Lung (tissue), 11 donors: ENCODE measurements at regions not wholly inside any gene's neighbourhood (a gene's known extent, or its start where the extent isn't known, plus 50 kb on each side); places are given as distances from the start of the nearest gene placed in this dataset.

ENCODE experiments used
- ATAC-seq: fragments of 200-7000 bp; cut with Tn5 transposase; one replicate; pipeline ENCODE4 v1.9.1; 2020; ENCODE audit warnings: moderate number of reproducible peaks; ENCODE audit not compliant: insufficient read depth, low FRiP score
- DNase-seq, 3 donors: peaks; one replicate each; pipeline ENCODE4 v3.0.0-alpha.2; 2013 to 2017
- H3K27ac ChIP-seq, 2 donors: one replicate each; pipeline ENCODE4 v1.5.1; 2013; ENCODE audit warnings: mild to moderate bottlenecking in 2 of 2, moderate library complexity in 2 of 2, control low read depth in 1 of 2, inconsistent platforms in 1 of 2, low read depth in 1 of 2, low read length in 1 of 2
- H3K27me3 ChIP-seq, 3 donors: one replicate each; pipeline ENCODE4 v1.5.1; 2013; ENCODE audit warnings: low read length in 2 of 3; ENCODE audit not compliant: control insufficient read depth in 3 of 3, insufficient read depth in 3 of 3
- H3K36me3 ChIP-seq, 4 donors: one replicate each; pipeline ENCODE4 v1.5.1; 2013; ENCODE audit warnings: low read length in 4 of 4, mild to moderate bottlenecking in 1 of 4, moderate library complexity in 1 of 4; ENCODE audit not compliant: control insufficient read depth in 4 of 4, insufficient read depth in 4 of 4
- H3K4me1 ChIP-seq, 5 donors: one replicate each; pipeline ENCODE4 v1.5.1; 2013; ENCODE audit warnings: low read length in 5 of 5, mild to moderate bottlenecking in 2 of 5, moderate library complexity in 1 of 5; ENCODE audit not compliant: control insufficient read depth in 5 of 5, insufficient read depth in 5 of 5
- H3K4me3 ChIP-seq: one replicate; pipeline ENCODE4 v1.5.1; 2013; ENCODE audit warnings: mild to moderate bottlenecking, control low read depth, moderate library complexity
- H3K9ac ChIP-seq, 2 donors: one replicate each; pipeline ENCODE4 v1.5.1; 2013; ENCODE audit warnings: low read length in 2 of 2, control low read depth in 1 of 2; ENCODE audit not compliant: insufficient read depth in 1 of 2
- H3K9me3 ChIP-seq, 4 donors: one replicate each; pipeline ENCODE4 v1.5.1; 2013; ENCODE audit warnings: low read length in 3 of 4, mild to moderate bottlenecking in 1 of 4, moderate library complexity in 1 of 4; ENCODE audit not compliant: control insufficient read depth in 4 of 4, insufficient read depth in 3 of 4
- WGBS, 2 donors: extraction: QIAGEN DNeasy Blood & Tissue Kit; methylation state at CpG; one replicate each; pipeline ENCODE4 v1.1.7; 2013; 5-methylcytosine and 5-hydroxymethylcytosine counted together
- TF ChIP-seq, protein P1 (sequence below): IDR thresholded peaks from 2 replicates; pipeline ENCODE4 v1.5.1; 2012; ENCODE audit warnings: mild to moderate bottlenecking; ENCODE audit errors: control extremely low read depth, extremely low read depth
- donor health status: control.
- donor health status: control.
- donor health status: Bipolar disorder and iron deficiency.
- donor health status: healthy.
- donor health status: DM: yes; HTN: yes; CAD: no.

DNA sequence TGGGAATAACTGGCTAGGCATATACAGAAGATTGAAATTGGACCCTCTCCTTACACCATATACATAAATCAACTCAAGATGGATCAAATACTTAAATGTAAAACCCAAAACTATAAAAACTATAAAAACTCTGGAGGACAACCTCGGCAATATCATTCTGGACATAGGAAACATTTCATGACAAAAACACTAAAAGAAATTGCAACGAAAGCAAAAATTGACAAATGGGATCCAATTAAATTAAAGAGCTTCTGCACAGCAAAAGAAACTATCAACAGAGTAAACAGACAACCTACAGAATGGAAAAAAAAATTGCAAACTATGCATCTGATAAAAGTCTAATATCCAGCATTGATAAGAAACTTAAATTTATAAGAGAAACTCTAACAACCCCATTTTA is 503.7 kb upstream of the C16orf82 start:
- Histone ChIP-seq H3K4me3 (no peak overlapping the region), H3K9me3 (no peaks in the 10 kb centered on the region), H3K27ac (no peak overlapping the region), H3K27me3 (no peaks in the 10 kb centered on the region), H3K36me3 (no peaks in the 10 kb centered on the region), H3K4me1 (no peaks in the 10 kb centered on the region), H3K9ac (no peak overlapping the region)
- 85 to 95% methylated on average over 2 of the region's 2 CpGs for WGBS, 2 donors
- ATAC-seq (no peak), DNase-seq (no peak)
- TF ChIP-seq, protein P1, sequence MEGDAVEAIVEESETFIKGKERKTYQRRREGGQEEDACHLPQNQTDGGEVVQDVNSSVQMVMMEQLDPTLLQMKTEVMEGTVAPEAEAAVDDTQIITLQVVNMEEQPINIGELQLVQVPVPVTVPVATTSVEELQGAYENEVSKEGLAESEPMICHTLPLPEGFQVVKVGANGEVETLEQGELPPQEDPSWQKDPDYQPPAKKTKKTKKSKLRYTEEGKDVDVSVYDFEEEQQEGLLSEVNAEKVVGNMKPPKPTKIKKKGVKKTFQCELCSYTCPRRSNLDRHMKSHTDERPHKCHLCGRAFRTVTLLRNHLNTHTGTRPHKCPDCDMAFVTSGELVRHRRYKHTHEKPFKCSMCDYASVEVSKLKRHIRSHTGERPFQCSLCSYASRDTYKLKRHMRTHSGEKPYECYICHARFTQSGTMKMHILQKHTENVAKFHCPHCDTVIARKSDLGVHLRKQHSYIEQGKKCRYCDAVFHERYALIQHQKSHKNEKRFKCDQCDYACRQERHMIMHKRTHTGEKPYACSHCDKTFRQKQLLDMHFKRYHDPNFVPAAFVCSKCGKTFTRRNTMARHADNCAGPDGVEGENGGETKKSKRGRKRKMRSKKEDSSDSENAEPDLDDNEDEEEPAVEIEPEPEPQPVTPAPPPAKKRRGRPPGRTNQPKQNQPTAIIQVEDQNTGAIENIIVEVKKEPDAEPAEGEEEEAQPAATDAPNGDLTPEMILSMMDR: no peak

DNA sequence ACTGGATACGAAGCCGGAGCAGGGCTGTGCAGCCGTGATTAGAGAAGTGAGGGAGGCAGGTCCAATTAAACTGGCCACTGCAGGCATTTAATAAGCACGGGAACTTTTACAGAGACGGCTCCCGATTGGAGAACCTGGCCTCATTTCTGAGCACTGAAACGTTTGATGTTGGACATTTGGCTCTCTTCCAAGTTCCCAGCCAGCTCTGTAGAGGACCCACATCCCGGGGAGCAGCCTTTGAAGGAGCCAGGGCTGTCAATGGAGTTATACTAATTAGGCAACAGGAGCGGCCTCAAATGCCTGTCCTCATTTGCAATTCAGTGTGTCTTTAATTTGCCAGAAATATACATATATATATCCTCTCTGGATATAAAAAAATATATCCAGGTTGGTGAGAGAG is 499.4 kb upstream of the C16orf82 start:
- no peaks in the 10 kb centered on the region for H3K36me3 ChIP-seq
- H3K4me1 ChIP-seq: no peaks in the 10 kb centered on the region
- H3K9me3 ChIP-seq: no peaks in the 10 kb centered on the region
- no peak overlapping the region for H3K27ac ChIP-seq
- DNase-seq (peak in 1 of 3 donors; percentile 0), ATAC-seq (no peak)
- WGBS, 2 donors: 53 to 68% methylated on average over 9 of the region's 9 CpGs
- no peak overlapping the region for H3K9ac ChIP-seq
- H3K4me3 ChIP-seq: no peak overlapping the region
- peaks cover 0 to 3% (median 0%) of the 10 kb centered on the region in 3 donors for H3K27me3 ChIP-seq
- TF ChIP-seq, protein P1: no peak

DNA sequence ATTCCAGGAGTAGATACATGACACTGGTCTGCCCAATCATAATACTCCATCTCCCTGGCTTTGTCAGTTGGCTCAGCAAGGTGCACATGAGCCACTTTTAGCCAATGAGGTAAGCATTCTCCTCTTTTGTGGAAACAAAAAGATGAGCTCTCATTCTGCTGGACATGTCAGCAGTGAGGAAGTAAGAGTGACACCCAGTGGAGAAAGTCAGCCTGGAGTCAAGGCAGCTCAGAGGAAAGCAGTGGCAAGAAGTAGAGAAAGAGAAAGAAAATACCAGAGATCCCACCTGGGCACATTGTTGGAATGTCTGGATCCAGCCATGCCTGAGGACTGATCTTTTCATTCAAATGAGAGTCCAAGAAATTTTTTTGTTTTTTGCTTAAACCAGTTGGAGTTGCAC is 496.9 kb upstream of the C16orf82 start:
- peak in 1 of 3 donors; percentile 0 for DNase-seq
- Histone ChIP-seq H3K27me3 (peaks cover 0 to 3% (median 0%) of the 10 kb centered on the region in 3 donors), H3K4me3 (no peak overlapping the region), H3K36me3 (no peaks in the 10 kb centered on the region), H3K27ac (no peak overlapping the region), H3K9ac (no peak overlapping the region), H3K4me1 (no peaks in the 10 kb centered on the region), H3K9me3 (no peaks in the 10 kb centered on the region)
- no peak for ATAC-seq
- TF ChIP-seq, protein P1: no peak

DNA sequence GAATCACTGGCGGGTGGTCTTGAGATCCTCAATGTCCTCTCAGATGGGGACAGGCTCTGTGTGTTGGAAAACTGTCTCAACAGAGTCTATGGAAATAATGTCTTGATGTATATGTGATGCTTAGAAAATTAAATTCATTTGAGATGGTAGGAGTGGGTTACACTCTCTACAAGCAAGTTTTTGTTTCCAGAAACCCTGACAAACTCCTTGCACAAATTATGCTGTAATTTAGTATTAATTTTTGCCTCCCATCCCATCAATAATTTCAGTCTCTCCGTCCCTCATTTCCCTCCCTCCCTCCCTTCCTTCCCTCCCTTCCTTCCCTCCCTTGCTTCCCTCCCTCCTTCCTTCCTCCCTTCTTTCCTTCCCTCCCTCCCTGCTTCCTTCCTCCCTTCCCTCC is 488.0 kb upstream of the C16orf82 start:
- no peaks in the 10 kb centered on the region for H3K4me1 ChIP-seq
- DNase-seq (no peak), ATAC-seq (no peak)
- no peaks in the 10 kb centered on the region for H3K27me3 ChIP-seq
- no peaks in the 10 kb centered on the region for H3K36me3 ChIP-seq
- H3K4me3 ChIP-seq: no peak overlapping the region
- no peak overlapping the region for H3K27ac ChIP-seq
- no peak overlapping the region for H3K9ac ChIP-seq
- peaks cover 0 to 4% (median 0%) of the 10 kb centered on the region in 4 donors for H3K9me3 ChIP-seq
- 69 to 78% methylated on average over 2 of the region's 2 CpGs for WGBS, 2 donors
- TF ChIP-seq, protein P1: no peak
